MCF 10A (cell line): ENCODE measurements at regions not wholly inside any gene's neighbourhood (a gene's known extent, or its start where the extent isn't known, plus 50 kb on each side); places are given as distances from the start of the nearest gene placed in this dataset.
"Not testable (repeated sequence)": the region's sequence is repeated elsewhere in the genome, so short reads cannot be mapped to it uniquely, and the experiment has no call there.

Source experiments
- BruUV-seq: library from RNA; stranded (reverse); fragments of 400-500 nt; replicated peaks from 2 replicates; lab custom pipeline; 2021; lab: Mats Ljungman, UMichigan
- CTCF ChIA-PET: fragments of 300-600 bp; sonication (Branson Sonifier 250); formaldehyde crosslinking; extraction: SDS; loops from one replicate; lab custom pipeline; 2021; ENCODE audit warnings: antibody characterized with exemption, inconsistent platforms; lab: Yijun Ruan, JAX
- POLR2A ChIA-PET: fragments of 300-600, 350-650 bp; sonication (Branson Sonifier 250); formaldehyde crosslinking; extraction: SDS; loops from one replicate; lab custom pipeline; 2020; ENCODE audit warnings: antibody characterized with exemption, inconsistent platforms; lab: Yijun Ruan, JAX
- DNase-seq: peaks from one replicate; pipeline ENCODE4 v3.0.0-alpha.2; 2018; ENCODE audit not compliant: unreplicated experiment
- H3K27ac Mint-ChIP-seq: one replicate; pipeline ENCODE4 v1.8.0; 2022; ENCODE audit warnings: mild to moderate bottlenecking, low read depth, mixed read lengths; ENCODE audit not compliant: unreplicated experiment
- H3K27me3 Mint-ChIP-seq: one replicate; pipeline ENCODE4 v1.8.0; 2022; ENCODE audit warnings: mixed read lengths; ENCODE audit not compliant: insufficient read depth, unreplicated experiment
- H3K36me3 Mint-ChIP-seq: one replicate; pipeline ENCODE4 v1.8.0; 2022; ENCODE audit warnings: mild to moderate bottlenecking, moderate library complexity, mixed read lengths; ENCODE audit not compliant: insufficient read depth, unreplicated experiment
- H3K4me1 Mint-ChIP-seq: one replicate; pipeline ENCODE4 v1.8.0; 2022; ENCODE audit warnings: mixed read lengths; ENCODE audit not compliant: insufficient read depth, unreplicated experiment
- H3K4me3 Mint-ChIP-seq: one replicate; pipeline ENCODE4 v1.8.0; 2022; ENCODE audit warnings: mild to moderate bottlenecking, moderate library complexity, mixed read lengths; ENCODE audit not compliant: unreplicated experiment
- H3K9me3 Mint-ChIP-seq: one replicate; pipeline ENCODE4 v1.8.0; 2022; ENCODE audit warnings: mixed read lengths; ENCODE audit not compliant: unreplicated experiment
- CTCF ChIP-seq: fragments of 200-600 bp; IDR thresholded peaks from one replicate; pipeline ENCODE4 v1.8.0; 2022; ENCODE audit warnings: antibody characterized with exemption, mild to moderate bottlenecking; ENCODE audit not compliant: unreplicated experiment
- intact Hi-C: fragments of 100-400 bp; cut with micrococcal nuclease; formaldehyde crosslinking; loops from 2 replicates; pipeline ENCODE4 v1.14.1; 2022

- ChIA-PET POLR2A (no interaction called here), CTCF (no interaction called here)
- DNase-seq = no peak
- Mint-ChIP-seq H3K4me3 (no peak overlapping the region), H3K36me3 (no peaks in the 10 kb centered on the region), H3K9me3 (no peaks in the 10 kb centered on the region), H3K27me3 (no peaks in the 10 kb centered on the region), H3K4me1 (no peaks in the 10 kb centered on the region), H3K27ac (no peak overlapping the region)
- no peak for TF ChIP-seq CTCF
- intact Hi-C loops = no loop called here
- BruUV-seq = no TSS peak
Observed at GRCh38 chr2:32874931-32875330, 71.8 kb upstream of the LTBP1 start.

- no peaks in the 10 kb centered on the region for H3K9me3 Mint-ChIP-seq
- H3K4me3 Mint-ChIP-seq = no peak overlapping the region
- CTCF ChIA-PET = interaction anchor here (1.0 kb wide), 1 partner anchor 156 kb away, joined by 3 read pairs; no protein-coding TSS in a partner anchor
- H3K36me3 Mint-ChIP-seq = no peaks in the 10 kb centered on the region
- H3K4me1 Mint-ChIP-seq = no peaks in the 10 kb centered on the region
- no peak for DNase-seq
- H3K27me3 Mint-ChIP-seq = no peaks in the 10 kb centered on the region
- no peak overlapping the region for H3K27ac Mint-ChIP-seq
- intact Hi-C loops = no loop called here
- no TSS peak for BruUV-seq
- POLR2A ChIA-PET = interaction anchor here (0.6 to 1.4 kb wide), 2 partner anchors 10 to 327 kb away, joined by 3 to 6 read pairs; no protein-coding TSS in a partner anchor
- no peak for TF ChIP-seq CTCF
Observed at GRCh38 chr2:32877587-32878510, 68.9 kb upstream of the LTBP1 start.

GRCh38 chr2:32879943-32880342 lies 66.8 kb upstream of the LTBP1 start:
- CTCF ChIA-PET, H3K9me3 Mint-ChIP-seq, H3K27ac Mint-ChIP-seq, intact Hi-C loops, H3K4me3 Mint-ChIP-seq, POLR2A ChIA-PET, BruUV-seq, H3K36me3 Mint-ChIP-seq, H3K4me1 Mint-ChIP-seq, DNase-seq, H3K27me3 Mint-ChIP-seq: not testable (repeated sequence)

GRCh38 chr2:32882816-32883810 lies 63.6 kb upstream of the LTBP1 start:
- H3K4me3 Mint-ChIP-seq = no peak overlapping the region
- H3K4me1 Mint-ChIP-seq = no peaks in the 10 kb centered on the region
- H3K9me3 Mint-ChIP-seq = peaks cover 9% of the 10 kb centered on the region
- H3K27me3 Mint-ChIP-seq = no peaks in the 10 kb centered on the region
- no peaks in the 10 kb centered on the region for H3K36me3 Mint-ChIP-seq
- TF ChIP-seq CTCF = no peak
- no peak overlapping the region for H3K27ac Mint-ChIP-seq
- ChIA-PET POLR2A (no interaction called here), CTCF (no interaction called here)
- no TSS peak for BruUV-seq
- intact Hi-C loops = no loop called here
- DNase-seq = no peak
